ENCODE measurements at regions not wholly inside any gene's neighbourhood (a gene's known extent, or its start where the extent isn't known, plus 50 kb on each side); places are given as distances from the start of the nearest gene placed in this dataset.

GRCh38 chr14:104363891-104364760, 215.4 kb upstream of the C14orf180 start:
- CTCF ChIA-PET: no interaction called here
- H3K27ac ChIP-seq (ENCODE audit: low read depth, low read length, poor library complexity, severe bottlenecking): no peak overlapping the region
- intact Hi-C loops (cut with micrococcal nuclease; ENCODE audit: unreplicated experiment): no loop called here
- TF ChIP-seq EZH2 (IDR thresholded peaks at IDR 0.05; ENCODE audit: borderline replicate concordance, low read depth, low read length, poor library complexity, severe bottlenecking): no peak
- no peak for TF ChIP-seq CTCF (conservative IDR thresholded peaks at IDR 0.05; ENCODE audit: low read depth, low read length)
- no peaks in the 10 kb centered on the region for H3K4me1 ChIP-seq (ENCODE audit: insufficient read depth, low read length, poor library complexity, severe bottlenecking)
- BruUV-seq (replicated peaks): no TSS peak
- H3K36me3 ChIP-seq (ENCODE audit: insufficient read depth, low read length, poor library complexity, severe bottlenecking): no peaks in the 10 kb centered on the region
- POLR2A ChIA-PET (ENCODE audit: low non-redundant PET): no interaction called here
- no peaks in the 10 kb centered on the region for H3K27me3 ChIP-seq (replicated peaks; ENCODE audit: insufficient read depth, low read depth, low read length, poor library complexity)
- no peaks in the 10 kb centered on the region for H3K9me3 ChIP-seq (ENCODE audit: low read depth, low read length, poor library complexity, severe bottlenecking)
- DNase-seq (ENCODE audit: low spot score): no peak
- H3K4me3 ChIP-seq (ENCODE audit: low read depth, low read length, poor library complexity, severe bottlenecking): no peak overlapping the region

DNA sequence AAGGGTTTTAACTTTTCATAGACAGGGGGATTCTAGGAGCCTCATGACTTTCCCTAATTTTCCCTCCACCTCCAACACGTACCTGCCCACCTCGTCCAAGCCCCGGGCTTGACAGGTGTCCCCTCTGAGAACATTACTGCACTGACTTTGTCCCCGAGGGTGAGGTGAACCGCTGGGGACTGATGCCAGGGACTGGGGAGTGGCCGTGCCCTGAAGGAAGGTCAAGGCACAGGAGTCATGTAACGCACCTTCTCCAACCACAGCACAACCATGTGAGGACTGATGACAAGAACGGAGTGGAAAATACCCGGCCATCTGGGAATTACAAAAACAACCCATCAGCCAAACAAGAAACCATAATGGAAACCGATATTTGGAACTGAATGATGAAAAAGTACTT, 214.7 kb upstream of the C14orf180 start:
- Histone ChIP-seq H3K36me3 (ENCODE audit: insufficient read depth, low read length, poor library complexity, severe bottlenecking) (no peaks in the 10 kb centered on the region), H3K27ac (ENCODE audit: low read depth, low read length, poor library complexity, severe bottlenecking) (no peak overlapping the region), H3K4me3 (ENCODE audit: low read depth, low read length, poor library complexity, severe bottlenecking) (no peak overlapping the region), H3K9me3 (ENCODE audit: low read depth, low read length, poor library complexity, severe bottlenecking) (no peaks in the 10 kb centered on the region), H3K4me1 (ENCODE audit: insufficient read depth, low read length, poor library complexity, severe bottlenecking) (no peaks in the 10 kb centered on the region), H3K27me3 (replicated peaks; ENCODE audit: insufficient read depth, low read depth, low read length, poor library complexity) (no peaks in the 10 kb centered on the region)
- TF ChIP-seq EZH2 (IDR thresholded peaks at IDR 0.05; ENCODE audit: borderline replicate concordance, low read depth, low read length, poor library complexity, severe bottlenecking): no peak
- no peak for TF ChIP-seq CTCF (conservative IDR thresholded peaks at IDR 0.05; ENCODE audit: low read depth, low read length)
- CTCF ChIA-PET: no interaction called here
- DNase-seq (ENCODE audit: low spot score): no peak
- intact Hi-C loops (cut with micrococcal nuclease; ENCODE audit: unreplicated experiment): loop anchor here (5.0 kb wide), 1 partner anchor 228 kb away; the partner anchor contains the start of gene KIF26A
- POLR2A ChIA-PET (ENCODE audit: low non-redundant PET): no interaction called here
- no TSS peak for BruUV-seq (replicated peaks)

GRCh38 chr14:104366931-104367865, 212.4 kb upstream of the C14orf180 start:
- Histone ChIP-seq H3K9me3 (ENCODE audit: low read depth, low read length, poor library complexity, severe bottlenecking) (no peaks in the 10 kb centered on the region), H3K27ac (ENCODE audit: low read depth, low read length, poor library complexity, severe bottlenecking) (no peak overlapping the region), H3K4me1 (ENCODE audit: insufficient read depth, low read length, poor library complexity, severe bottlenecking) (no peaks in the 10 kb centered on the region), H3K4me3 (ENCODE audit: low read depth, low read length, poor library complexity, severe bottlenecking) (no peak overlapping the region), H3K27me3 (replicated peaks; ENCODE audit: insufficient read depth, low read depth, low read length, poor library complexity) (no peaks in the 10 kb centered on the region), H3K36me3 (ENCODE audit: insufficient read depth, low read length, poor library complexity, severe bottlenecking) (no peaks in the 10 kb centered on the region)
- TF ChIP-seq CTCF (conservative IDR thresholded peaks at IDR 0.05; ENCODE audit: low read depth, low read length) (no peak), EZH2 (IDR thresholded peaks at IDR 0.05; ENCODE audit: borderline replicate concordance, low read depth, low read length, poor library complexity, severe bottlenecking) (no peak)
- BruUV-seq (replicated peaks): no TSS peak
- intact Hi-C loops (cut with micrococcal nuclease; ENCODE audit: unreplicated experiment): loop anchor here (5.0 kb wide), 1 partner anchor 230 kb away; the partner anchor contains the start of gene KIF26A
- no peak for DNase-seq (ENCODE audit: low spot score)
- CTCF ChIA-PET: no interaction called here
- POLR2A ChIA-PET (ENCODE audit: low non-redundant PET): no interaction called here
